ENCODE measurements at regions not wholly inside any gene's neighbourhood (a gene's known extent, or its start where the extent isn't known, plus 50 kb on each side); places are given as distances from the start of the nearest gene placed in this dataset.

- Histone ChIP-seq H3K79me2 (ENCODE audit: insufficient read depth, low read length) (no peaks in the 10 kb centered on the region), H3K4me3 (ENCODE audit: insufficient read depth, low read depth, low read length) (no peak overlapping the region), H3K4me1 (ENCODE audit: insufficient read depth, low read length) (peaks cover 9% of the 10 kb centered on the region), H2AFZ (ENCODE audit: low read depth, low read length) (no peak overlapping the region), H4K20me1 (ENCODE audit: insufficient read depth, low read length) (no peaks in the 10 kb centered on the region), H3K9me3 (ENCODE audit: insufficient read depth, low read depth, low read length) (peaks cover 3% of the 10 kb centered on the region), H3K9ac (ENCODE audit: low read length) (no peak overlapping the region), H3K36me3 (ENCODE audit: insufficient read depth, low read length) (no peaks in the 10 kb centered on the region), H3K4me2 (ENCODE audit: low read length) (no peak overlapping the region), H3K27me3 (ENCODE audit: insufficient read depth, low read length) (no peaks in the 10 kb centered on the region), H3K27ac (ENCODE audit: low read depth, low read length) (no peak overlapping the region)
- DNase-seq (ENCODE audit: low read depth) (no peak), FAIRE-seq (no peak)
- H3K27me3 Mint-ChIP-seq (ENCODE audit: low read depth, unreplicated experiment): no peaks in the 10 kb centered on the region
- H3K9me3 Mint-ChIP-seq (ENCODE audit: unreplicated experiment): no peaks in the 10 kb centered on the region
- peaks cover 17% of the 10 kb centered on the region for H3K4me1 Mint-ChIP-seq (ENCODE audit: low read depth, unreplicated experiment)
- no peak overlapping the region for H3K27ac Mint-ChIP-seq (ENCODE audit: unreplicated experiment)
- H3K36me3 Mint-ChIP-seq (ENCODE audit: low read depth, unreplicated experiment): no peaks in the 10 kb centered on the region
- TF ChIP-seq CTCF (IDR thresholded peaks at IDR 0.05; ENCODE audit: insufficient read depth, low read depth, low read length) (no peak), EZH2 (IDR thresholded peaks at IDR 0.05; ENCODE audit: insufficient read depth, low read length) (no peak)
- H3K4me3 Mint-ChIP-seq (ENCODE audit: unreplicated experiment): no peak overlapping the region
Observed at GRCh38 chr11:134737563-134738510, 325.8 kb upstream of the B3GAT1 start.

GRCh38 chr11:134736251-134736947 is 324.4 kb upstream of the B3GAT1 start:
- H3K4me3 Mint-ChIP-seq (ENCODE audit: unreplicated experiment): no peak overlapping the region
- H3K27ac Mint-ChIP-seq (ENCODE audit: unreplicated experiment): no peak overlapping the region
- DNase-seq (ENCODE audit: low read depth): no peak
- no peaks in the 10 kb centered on the region for H3K27me3 ChIP-seq (ENCODE audit: insufficient read depth, low read length)
- H3K9me3 ChIP-seq (ENCODE audit: insufficient read depth, low read depth, low read length): peaks cover 3% of the 10 kb centered on the region
- H3K9me3 Mint-ChIP-seq (ENCODE audit: unreplicated experiment): no peaks in the 10 kb centered on the region
- H3K79me2 ChIP-seq (ENCODE audit: insufficient read depth, low read length): no peaks in the 10 kb centered on the region
- FAIRE-seq: no peak
- no peaks in the 10 kb centered on the region for H3K27me3 Mint-ChIP-seq (ENCODE audit: low read depth, unreplicated experiment)
- H3K4me2 ChIP-seq (ENCODE audit: low read length): no peak overlapping the region
- H3K4me1 ChIP-seq (ENCODE audit: insufficient read depth, low read length): peaks cover 6% of the 10 kb centered on the region
- H3K4me3 ChIP-seq (ENCODE audit: insufficient read depth, low read depth, low read length): no peak overlapping the region
- no peaks in the 10 kb centered on the region for H3K36me3 ChIP-seq (ENCODE audit: insufficient read depth, low read length)
- no peak for TF ChIP-seq EZH2 (IDR thresholded peaks at IDR 0.05; ENCODE audit: insufficient read depth, low read length)
- no peak for TF ChIP-seq CTCF (IDR thresholded peaks at IDR 0.05; ENCODE audit: insufficient read depth, low read depth, low read length)
- no peak overlapping the region for H3K27ac ChIP-seq (ENCODE audit: low read depth, low read length)
- no peak overlapping the region for H2AFZ ChIP-seq (ENCODE audit: low read depth, low read length)
- no peaks in the 10 kb centered on the region for H3K36me3 Mint-ChIP-seq (ENCODE audit: low read depth, unreplicated experiment)
- H3K9ac ChIP-seq (ENCODE audit: low read length): no peak overlapping the region
- H3K4me1 Mint-ChIP-seq (ENCODE audit: low read depth, unreplicated experiment): peaks cover 7% of the 10 kb centered on the region
- no peaks in the 10 kb centered on the region for H4K20me1 ChIP-seq (ENCODE audit: insufficient read depth, low read length)

Data from astrocyte (in vitro differentiated cells and primary cell).